ENCODE measurements at regions not wholly inside any gene's neighbourhood (a gene's known extent, or its start where the extent isn't known, plus 50 kb on each side); places are given as distances from the start of the nearest gene placed in this dataset.
"Not testable (repeated sequence)": the region's sequence is repeated elsewhere in the genome, so short reads cannot be mapped to it uniquely, and the experiment has no call there.

- no peak for DNase-seq
Observed at GRCh38 chr15:62515696-62516395, 350.8 kb upstream of the C2CD4B start.

GRCh38 chr15:62517541-62517940, 352.5 kb upstream of the C2CD4B start:
- no peak for DNase-seq

DNA sequence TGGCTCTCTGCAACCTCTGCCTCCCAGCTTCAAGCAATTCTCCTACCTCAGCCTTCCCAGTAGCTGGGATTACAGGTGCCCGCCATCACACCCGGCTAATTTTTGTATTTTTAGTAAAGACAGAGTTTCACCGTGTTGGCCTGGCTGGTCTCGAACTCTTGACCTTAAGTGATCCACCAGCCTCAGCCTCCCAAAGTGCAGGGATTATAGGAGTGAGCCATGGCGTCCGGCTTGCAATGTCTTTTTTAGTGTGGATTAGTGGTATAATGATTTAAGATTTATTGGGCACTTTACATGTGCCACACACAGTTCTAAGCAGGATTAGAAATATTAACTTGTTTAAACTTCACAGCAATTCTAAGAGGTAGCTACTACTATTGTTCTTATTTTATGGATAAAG, 353.6 kb upstream of the C2CD4B start:
- DNase-seq = not testable (repeated sequence)

DNA sequence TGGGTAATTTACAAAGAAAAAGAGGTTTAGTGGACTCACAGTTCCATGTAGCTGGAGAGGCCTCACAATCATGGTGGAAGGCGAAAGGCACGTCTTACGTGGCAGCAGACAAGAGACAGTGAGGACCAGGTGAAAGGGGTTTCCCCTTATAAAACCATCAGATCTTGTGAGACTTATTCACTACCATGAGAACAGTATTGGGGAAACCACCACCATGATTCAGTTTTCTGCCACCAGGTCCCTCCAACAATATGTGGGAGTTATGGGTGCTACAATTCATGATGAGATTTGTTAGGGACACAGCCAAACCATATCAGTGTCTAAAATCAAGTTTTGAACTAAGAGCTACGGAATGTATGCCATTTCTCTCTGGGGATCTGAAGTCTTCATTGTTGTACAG, 354.8 kb upstream of the C2CD4B start:
- DNase-seq = no peak

DNA sequence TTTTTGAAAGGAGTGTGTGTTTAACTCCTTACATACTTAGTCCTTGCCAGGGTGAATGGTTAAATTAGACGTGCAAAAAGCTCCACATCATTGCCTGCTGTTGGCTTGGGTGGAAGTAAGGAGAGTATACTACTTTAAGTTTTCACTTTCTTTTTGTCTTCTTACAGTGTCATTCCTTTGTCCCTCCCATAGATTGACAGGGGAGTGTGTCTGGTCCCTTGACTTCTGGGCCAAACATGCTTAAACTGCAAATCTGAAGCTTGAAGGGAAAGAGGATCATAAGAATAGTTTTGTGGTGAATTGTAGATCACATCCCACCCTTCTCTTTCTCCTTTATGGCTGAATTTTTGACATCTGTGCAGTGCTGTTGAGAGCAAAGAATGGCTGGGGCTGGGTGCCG, 355.8 kb upstream of the C2CD4B start:
- no peak for DNase-seq

DNA sequence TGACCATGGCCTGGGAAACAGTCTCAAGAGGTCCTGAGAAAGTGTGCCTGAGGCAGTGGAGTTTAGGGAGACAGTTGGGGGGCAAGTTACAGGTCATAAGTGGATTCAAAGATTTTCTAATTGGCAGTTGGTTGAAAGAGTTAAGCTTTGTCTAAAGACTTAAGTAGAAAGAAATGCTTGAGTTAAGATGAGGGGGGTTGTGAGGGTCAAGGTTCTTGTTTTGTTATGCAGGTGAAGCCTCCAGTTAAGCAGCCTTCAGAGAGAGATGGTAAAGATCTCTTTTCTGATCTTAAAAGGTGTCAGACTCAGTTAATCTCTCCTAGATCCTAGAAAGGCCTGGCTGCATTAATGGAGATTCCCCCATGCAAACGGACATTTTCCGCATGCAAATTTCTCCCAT, 356.3 kb upstream of the C2CD4B start:
- DNase-seq = no peak

DNA sequence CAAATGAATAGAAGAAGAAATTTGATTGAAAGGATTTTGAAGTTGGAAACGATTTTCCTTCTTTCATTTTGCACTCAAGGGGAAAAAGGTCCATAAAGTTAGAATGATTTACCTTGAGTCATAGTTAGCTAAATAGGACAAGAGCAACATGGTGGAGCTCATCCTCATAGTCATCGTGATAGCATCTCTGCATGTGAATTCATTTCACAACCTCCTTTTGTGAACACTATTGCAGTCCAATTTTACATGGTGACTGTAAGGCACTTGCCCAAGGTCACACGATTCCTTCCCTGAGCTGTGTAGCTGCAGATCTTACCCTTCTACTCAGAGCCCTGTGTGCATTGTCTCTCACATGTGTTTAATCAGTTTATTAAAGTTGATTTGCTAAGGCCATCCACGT, 359.8 kb upstream of the C2CD4B start:
- no peak for DNase-seq

DNA sequence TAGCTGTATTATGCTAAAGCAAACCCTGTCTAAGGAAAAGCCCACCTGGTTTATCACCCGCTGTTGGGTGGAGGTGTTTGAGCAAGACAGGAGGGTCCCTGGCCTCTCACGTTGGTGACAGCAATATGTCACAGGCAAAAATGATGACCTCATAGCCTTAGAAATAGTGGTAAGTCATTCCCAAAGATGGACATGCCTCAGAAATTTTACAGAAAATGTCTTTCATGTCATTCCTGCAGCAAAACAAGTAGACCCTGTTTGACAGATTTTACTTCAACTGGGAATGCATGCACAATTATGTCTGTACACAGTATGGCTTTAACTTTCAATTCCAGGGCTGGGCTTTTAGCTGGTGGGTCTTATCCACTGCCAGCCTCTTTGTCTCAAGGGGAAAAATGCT, 362.3 kb upstream of the C2CD4B start:
- DNase-seq = no peak

GRCh38 chr15:62528505-62528904, 363.4 kb upstream of the C2CD4B start:
- DNase-seq = no peak

- DNase-seq = no peak
Observed at GRCh38 chr15:62532367-62532766, 367.3 kb upstream of the C2CD4B start.

GRCh38 chr15:62533687-62534086, 368.6 kb upstream of the C2CD4B start:
- no peak for DNase-seq

DNA sequence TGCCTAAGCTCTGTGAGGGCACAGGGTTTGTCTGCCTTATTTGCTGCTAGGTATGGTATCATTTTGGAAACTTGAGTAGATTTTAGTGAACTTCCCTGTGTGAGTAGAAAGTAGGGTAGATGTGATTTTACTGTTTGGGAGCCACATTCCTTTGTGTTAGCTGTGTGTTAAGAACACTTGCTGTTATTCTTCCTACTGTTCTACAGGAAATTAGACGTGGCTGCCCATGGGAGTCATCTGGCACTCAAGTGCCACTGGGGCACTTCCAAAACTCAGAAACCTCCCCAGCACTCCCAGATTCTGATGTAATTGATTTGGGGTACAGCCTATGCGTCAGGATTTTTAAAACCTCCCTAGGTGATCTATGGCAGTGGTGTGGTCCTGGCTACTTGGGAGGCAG, 369.9 kb upstream of the C2CD4B start:
- no peak for DNase-seq

- no peak for DNase-seq
Observed at GRCh38 chr15:62539236-62539635, 374.2 kb upstream of the C2CD4B start.

DNA sequence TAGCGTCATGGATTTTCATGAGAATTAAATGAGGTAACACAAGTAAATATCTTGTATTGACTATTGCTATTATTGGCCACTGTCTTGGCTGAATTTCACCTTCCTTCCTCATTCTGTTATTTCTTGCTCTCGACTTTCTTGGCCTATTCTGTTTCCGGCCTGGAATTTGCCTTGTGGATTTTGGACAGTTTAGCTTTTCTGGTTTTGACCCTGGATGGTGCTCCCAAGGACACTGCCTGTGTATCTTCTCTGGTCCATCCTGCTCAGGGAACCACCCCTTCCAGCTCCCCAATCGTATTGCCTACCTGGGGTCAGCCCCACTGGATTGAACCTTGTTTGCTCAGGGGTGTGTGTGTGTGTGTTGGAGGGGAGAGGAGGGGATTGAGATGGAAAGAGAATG, 376.2 kb upstream of the C2CD4B start:
- DNase-seq = no peak

DNA sequence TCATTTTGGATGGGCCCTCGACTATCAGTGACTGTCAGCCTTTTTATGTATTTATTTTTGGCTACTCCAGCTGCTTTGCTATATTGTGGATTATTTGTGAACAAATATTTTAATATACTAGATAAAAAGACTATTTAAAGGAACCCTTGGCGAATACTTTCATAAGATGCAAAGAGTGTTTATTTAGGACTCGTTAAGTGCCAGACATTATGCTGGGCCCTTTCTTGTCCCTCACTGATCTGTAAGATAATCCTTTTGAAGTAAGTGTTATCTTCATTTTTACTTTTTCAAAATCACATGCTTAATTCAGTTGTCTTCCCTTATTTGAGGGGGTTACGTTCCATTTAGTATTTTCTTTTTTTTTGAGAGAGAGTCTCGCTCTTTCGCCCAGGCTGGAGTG, 376.8 kb upstream of the C2CD4B start:
- DNase-seq = no peak

DNA sequence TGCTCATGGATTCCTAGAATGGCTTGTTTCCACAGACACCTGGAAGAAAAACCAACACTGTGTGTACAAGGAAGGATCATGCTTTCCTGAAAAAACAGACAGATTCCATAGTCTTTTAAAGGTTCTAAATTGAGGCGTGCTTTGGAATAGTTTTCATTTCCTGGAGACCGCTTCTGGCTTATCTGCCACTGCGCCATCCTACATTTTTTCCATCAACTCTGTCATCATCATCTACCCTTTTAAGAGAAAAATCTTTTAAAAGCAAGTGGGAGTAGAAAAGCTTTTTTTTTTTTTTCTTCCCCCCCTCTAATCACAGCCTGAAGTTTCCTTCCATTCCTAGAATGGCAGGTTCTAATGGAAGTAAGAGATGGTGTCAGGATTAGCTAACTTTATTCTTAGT, 379.4 kb upstream of the C2CD4B start:
- DNase-seq = no peak

- no peak for DNase-seq
Observed at GRCh38 chr15:62545467-62546227, 380.6 kb upstream of the C2CD4B start.

DNA sequence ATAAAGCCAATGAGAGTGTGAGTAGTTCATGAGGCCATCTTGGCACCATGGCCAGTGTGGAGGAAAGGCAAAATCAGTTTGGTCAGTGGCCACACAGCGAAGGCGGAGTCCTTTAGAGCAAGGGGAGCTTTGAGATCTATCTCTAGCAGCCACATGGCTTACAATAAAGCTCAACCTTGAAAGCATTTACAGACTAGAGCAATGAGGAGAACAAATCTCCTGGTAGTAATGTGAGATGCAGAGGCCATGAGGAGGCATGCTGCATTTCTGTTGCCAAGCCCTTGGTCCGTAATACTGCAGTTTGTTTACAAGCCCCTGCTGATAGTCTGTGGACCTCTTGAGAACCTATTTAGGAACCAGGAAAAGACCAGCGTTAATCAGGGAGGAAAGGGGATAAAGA, 381.5 kb upstream of the C2CD4B start:
- DNase-seq = no peak

- DNase-seq = no peak
Observed at GRCh38 chr15:62547584-62547983, 382.5 kb upstream of the C2CD4B start.

- no peak for DNase-seq
Observed at GRCh38 chr15:62549345-62549970, 384.4 kb upstream of the C2CD4B start.

DNA sequence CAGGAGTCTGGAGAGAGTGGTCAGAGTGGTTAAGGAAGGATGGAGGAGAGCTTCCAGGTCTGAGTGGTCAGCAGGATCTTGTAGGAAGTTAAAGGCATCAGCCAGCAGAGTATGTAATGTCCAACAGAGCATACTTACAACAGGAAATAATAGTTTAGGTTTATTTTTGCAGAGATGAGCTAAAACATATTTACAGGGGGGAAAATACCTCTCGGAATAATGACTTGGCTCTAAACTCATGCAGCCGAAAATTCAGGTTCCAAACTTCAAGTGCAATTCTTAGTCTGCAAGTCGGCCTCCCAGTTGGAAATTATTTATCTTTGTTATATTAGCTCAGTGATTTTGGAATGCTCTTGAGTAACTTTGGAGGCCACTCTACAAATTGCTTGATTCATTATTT, 385.0 kb upstream of the C2CD4B start:
- no peak for DNase-seq

DNA sequence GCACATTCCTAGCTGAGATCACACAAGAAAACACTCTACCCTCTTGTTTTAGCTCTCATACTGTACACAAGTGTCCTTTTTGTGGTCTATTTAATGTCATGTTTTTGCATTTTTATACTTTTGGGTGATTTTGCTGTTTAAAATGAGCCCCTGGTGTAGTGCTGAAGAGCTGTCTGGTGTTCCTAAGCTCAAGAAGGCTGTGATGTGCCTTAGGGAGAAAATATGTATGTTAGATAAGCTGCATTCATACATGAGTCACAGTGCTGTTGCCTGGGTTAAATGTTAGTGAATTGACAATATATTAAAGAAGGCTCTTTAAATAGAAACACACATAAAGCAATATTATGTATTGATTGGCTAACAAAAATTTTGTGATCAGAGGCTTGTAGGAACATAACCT, 387.4 kb upstream of the C2CD4B start:
- no peak for DNase-seq

DNA sequence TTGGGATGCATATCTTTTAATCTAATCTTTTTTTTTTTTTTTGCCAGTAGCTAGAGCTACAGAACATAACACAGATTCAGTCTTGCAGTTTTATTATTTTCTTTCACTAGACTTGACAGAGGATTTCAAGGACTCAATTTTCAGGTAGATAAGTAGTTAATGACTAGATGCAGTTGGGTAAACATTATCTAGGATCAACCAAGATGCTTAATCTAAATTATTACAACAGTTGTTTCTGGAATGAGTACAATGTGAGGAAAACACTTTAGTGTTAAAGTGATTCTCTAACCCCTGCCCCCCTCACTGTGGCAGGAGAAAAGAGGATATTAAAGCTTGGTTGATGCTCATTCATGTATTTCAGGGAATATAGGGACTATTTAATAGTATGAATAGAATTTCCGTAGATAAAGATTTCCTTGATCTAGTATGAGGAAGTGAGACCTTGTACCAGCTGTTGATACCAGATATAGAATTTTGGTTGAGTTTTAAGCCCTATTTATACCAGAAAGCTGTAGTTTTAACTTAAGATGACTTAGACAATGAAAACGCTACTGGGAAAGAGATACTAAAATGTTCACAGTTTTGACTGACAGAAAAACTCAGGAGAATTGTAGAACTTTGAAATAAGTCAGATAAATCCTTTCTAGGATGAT, 389.0 kb upstream of the C2CD4B start:
- DNase-seq = no peak
